ENCODE measurements at regions not wholly inside any gene's neighbourhood (a gene's known extent, or its start where the extent isn't known, plus 50 kb on each side); places are given as distances from the start of the nearest gene placed in this dataset.

GRCh38 chr2:172372436-172372835 lies 55.0 kb upstream of the ITGA6 start:
- Histone ChIP-seq H3K4me2 (ENCODE audit: low read length) (no peak overlapping the region), H3K27me3 (ENCODE audit: insufficient read depth, low read length) (no peaks in the 10 kb centered on the region), H3K36me3 (ENCODE audit: control insufficient read depth in 1 of 2, insufficient read depth in 2 of 2, low read length in 2 of 2) (no peaks in the 10 kb centered on the region), H3K9me2 (ENCODE audit: insufficient read depth) (no peaks in the 10 kb centered on the region), H3K4me1 (ENCODE audit: control insufficient read depth in 1 of 2, insufficient read depth in 2 of 2, low read length in 2 of 2) (no peaks in the 10 kb centered on the region), H3K27ac (ENCODE audit: low read depth, low read length) (no peak overlapping the region), H3K79me2 (ENCODE audit: insufficient read depth, low read length) (no peaks in the 10 kb centered on the region), H3K9ac (ENCODE audit: low read length) (no peak overlapping the region), H2AFZ (ENCODE audit: low read depth, low read length, poor library complexity, severe bottlenecking) (no peak overlapping the region), H3K4me3 (replicated peaks in 1 of 2; ENCODE audit: low read depth in 1 of 2, low read length in 2 of 2) (no peak overlapping the region), H3K9me3 (ENCODE audit: control insufficient read depth in 1 of 2, insufficient read depth in 1 of 2, low read depth in 1 of 2, low read length in 2 of 2) (0 out of 4 replicates have a peak, but pooled peaks cover 0 to 4% of the 10 kb centered on the region in 2 experiments), H4K20me1 (ENCODE audit: insufficient read depth) (no peaks in the 10 kb centered on the region)
- CTCF ChIA-PET = no interaction called here
- POLR2A ChIA-PET = no interaction called here
- intact Hi-C loops (cut with micrococcal nuclease) = no loop called here
- no peak for DNase-seq (ENCODE audit: low read depth, low spot score)
- RAD21 ChIA-PET (ENCODE audit: low non-redundant PET in 1 of 2, low total read pairs in 2 of 2, uncharacterized antibody in 2 of 2, unreplicated experiment in 2 of 2) = no interaction called here
- no peak for TF ChIP-seq JUND (IDR thresholded peaks at IDR 0.05)
- TF ChIP-seq ZFX (IDR thresholded peaks at IDR 0.05) = no peak
- no peak for TF ChIP-seq TCF7L2 (IDR thresholded peaks at IDR 0.05; ENCODE audit: borderline replicate concordance, extremely low read depth, insufficient read depth, insufficient read length)
- TF ChIP-seq ELF1 (IDR thresholded peaks at IDR 0.05; ENCODE audit: borderline replicate concordance, low read depth) = no peak
- no peak for TF ChIP-seq CTCF (IDR thresholded peaks at IDR 0.05 in 2 of 3, conservative IDR thresholded peaks at IDR 0.05 in 1 of 3; ENCODE audit: borderline replicate concordance in 1 of 3, insufficient read depth in 1 of 3, low read depth in 2 of 3, low read length in 2 of 3)
- no peak for TF ChIP-seq CBX3 (IDR thresholded peaks at IDR 0.05; ENCODE audit: low read depth)
- TF ChIP-seq SIN3A (IDR thresholded peaks at IDR 0.05; ENCODE audit: low read depth) = no peak
- no peak for TF ChIP-seq EGR1 (IDR thresholded peaks at IDR 0.05; ENCODE audit: low read depth)
- TF ChIP-seq SRF (IDR thresholded peaks at IDR 0.05; ENCODE audit: low read depth) = no peak
- TF ChIP-seq POLR2A (IDR thresholded peaks at IDR 0.05; ENCODE audit: borderline replicate concordance, extremely low read depth, insufficient read depth, insufficient read length) = no peak
- no peak for TF ChIP-seq FOSL1 (IDR thresholded peaks at IDR 0.05; ENCODE audit: low read depth)
- no peak for TF ChIP-seq CEBPB (IDR thresholded peaks at IDR 0.05; ENCODE audit: low read depth)
- TF ChIP-seq ATF3 (IDR thresholded peaks at IDR 0.05) = no peak
- no peak for TF ChIP-seq ZBTB33 (IDR thresholded peaks at IDR 0.05; ENCODE audit: extremely low read depth, insufficient replicate concordance, low read length)
- no peak for TF ChIP-seq YY1 (IDR thresholded peaks at IDR 0.05; ENCODE audit: extremely low read depth, insufficient replicate concordance, low read depth, low read length)
- no peak for TF ChIP-seq ZNF274 (IDR thresholded peaks at IDR 0.05; ENCODE audit: low read depth, low read length)
- no peak for TF ChIP-seq EZH2 (IDR thresholded peaks at IDR 0.05)
- TF ChIP-seq REST (IDR thresholded peaks at IDR 0.05; ENCODE audit: low read depth) = no peak
- TF ChIP-seq MAX (IDR thresholded peaks at IDR 0.05) = no peak
- TF ChIP-seq SP1 (IDR thresholded peaks at IDR 0.05; ENCODE audit: low read depth) = no peak
- no peak for ATAC-seq
- no TSS peak for BruUV-seq (replicated peaks)

Measured in HCT116 (cell line).